HG03280 (cell line): ENCODE measurements at regions not wholly inside any gene's neighbourhood (a gene's known extent, or its start where the extent isn't known, plus 50 kb on each side); places are given as distances from the start of the nearest gene placed in this dataset.

Source experiments
- ATAC-seq: cut with Tn5 transposase; IDR thresholded peaks from one replicate; pipeline ENCODE4 v1.9.1; 2021; ENCODE audit warnings: mild to moderate bottlenecking, moderate library complexity; ENCODE audit not compliant: unreplicated experiment

- no peak for ATAC-seq
Measured at GRCh38 chr1:58430421-58431275, 115.9 kb downstream of the OMA1 start.

GRCh38 chr1:58426918-58427317 lies 119.6 kb downstream of the OMA1 start:
- no peak for ATAC-seq

- no peak for ATAC-seq
Measured at GRCh38 chr1:58422436-58422835, 124.1 kb downstream of the OMA1 start.

- no peak for ATAC-seq
Measured at GRCh38 chr1:58418283-58419228, 128.0 kb downstream of the OMA1 start.

GRCh38 chr1:58412071-58412580 lies 134.4 kb downstream of the OMA1 start:
- ATAC-seq, result no peak

GRCh38 chr1:58409890-58410289 lies 136.6 kb downstream of the OMA1 start:
- ATAC-seq, result no peak

- no peak for ATAC-seq
Measured at GRCh38 chr1:58409336-58409735, 137.2 kb downstream of the OMA1 start.

- no peak for ATAC-seq
Measured at GRCh38 chr1:58406301-58407071, 140.0 kb downstream of the OMA1 start.

- ATAC-seq, result no peak
Measured at GRCh38 chr1:58405660-58406059, 140.9 kb downstream of the OMA1 start.

- no peak for ATAC-seq
Measured at GRCh38 chr1:58403894-58404293, 142.6 kb downstream of the OMA1 start.

GRCh38 chr1:58402444-58402843 lies 144.1 kb downstream of the OMA1 start:
- ATAC-seq, result no peak

GRCh38 chr1:58401991-58402390 lies 144.5 kb downstream of the OMA1 start:
- no peak for ATAC-seq

- ATAC-seq, result no peak
Measured at GRCh38 chr1:58399176-58399575, 147.3 kb downstream of the OMA1 start.

- ATAC-seq, result no peak
Measured at GRCh38 chr1:58398714-58399113, 147.8 kb downstream of the OMA1 start.

GRCh38 chr1:58397187-58397820 lies 149.2 kb downstream of the OMA1 start:
- ATAC-seq, result no peak

GRCh38 chr1:58396150-58396549 lies 150.4 kb downstream of the OMA1 start:
- ATAC-seq, result no peak

GRCh38 chr1:58395355-58395754 lies 151.2 kb downstream of the OMA1 start:
- no peak for ATAC-seq

- no peak for ATAC-seq
Measured at GRCh38 chr1:58392083-58392482, 154.4 kb downstream of the OMA1 start.

GRCh38 chr1:58391514-58391913 lies 155.0 kb downstream of the OMA1 start:
- ATAC-seq, result no peak

GRCh38 chr1:58391056-58391455 lies 155.5 kb downstream of the OMA1 start:
- no peak for ATAC-seq
